ENCODE measurements at regions not wholly inside any gene's neighbourhood (a gene's known extent, or its start where the extent isn't known, plus 50 kb on each side); places are given as distances from the start of the nearest gene placed in this dataset.

- peak overlapping the region; percentile 38 for H2AFZ ChIP-seq (ENCODE audit: low read depth, low read length)
Measured at GRCh38 chr9:675697-676370, 165.7 kb upstream of the DMRT1 start.

More at GRCh38 chr9:675697-676370, 165.7 kb upstream of the DMRT1 start:
- Histone ChIP-seq H3K4me3 (replicated peaks in 1 of 3; ENCODE audit: insufficient read depth in 1 of 3, low read depth in 1 of 3, low read length in 3 of 3) (no peak overlapping the region), H3K9me1 (replicated peaks; ENCODE audit: control insufficient read depth, extremely low read depth, insufficient read depth, low read length) (no peaks in the 10 kb centered on the region), H3K9me3 (replicated peaks; ENCODE audit: control insufficient read depth, insufficient read depth, low read length) (no peaks in the 10 kb centered on the region), H3K36me3 (ENCODE audit: control insufficient read depth in 2 of 2, extremely low read depth in 1 of 2, insufficient read depth in 2 of 2, low read length in 2 of 2) (no peaks in the 10 kb centered on the region), H4K20me1 (replicated peaks; ENCODE audit: control insufficient read depth, extremely low read depth, insufficient read depth, low read length) (no peaks in the 10 kb centered on the region), H3K27ac (ENCODE audit: insufficient read depth, low read depth, low read length) (no peak overlapping the region), H3K9ac (replicated peaks; ENCODE audit: extremely low read depth, insufficient read depth, low read length) (no peak overlapping the region), H3K4me2 (ENCODE audit: insufficient read depth, low read length) (no peak overlapping the region), H3K4me1 (ENCODE audit: control insufficient read depth, extremely low read depth, insufficient read depth, low read length) (peaks cover 23% of the 10 kb centered on the region), H3K79me2 (ENCODE audit: control insufficient read depth, insufficient read depth, low read length) (no peaks in the 10 kb centered on the region), H3K27me3 (ENCODE audit: control insufficient read depth in 2 of 2, insufficient read depth in 2 of 2, low read length in 2 of 2) (no peaks in the 10 kb centered on the region)
- DNase-seq (ENCODE audit: low read depth, low spot score) = no peak
- BruUV-seq (replicated peaks) = no TSS peak
- intact Hi-C loops (cut with micrococcal nuclease) = loop anchor here (2.0 kb wide), 1 partner anchor 125 kb away; no protein-coding TSS in a partner anchor
- no peak for TF ChIP-seq POLR2A (IDR thresholded peaks at IDR 0.05; ENCODE audit: low read depth, low read length)
- TF ChIP-seq JUN (IDR thresholded peaks at IDR 0.05; ENCODE audit: borderline replicate concordance, insufficient read depth, insufficient read length, low read depth) = no peak
- TF ChIP-seq GATA2 (IDR thresholded peaks at IDR 0.05; ENCODE audit: insufficient read depth, insufficient read length, low read depth, low read length) = no peak
- TF ChIP-seq FOS (IDR thresholded peaks at IDR 0.05; ENCODE audit: borderline replicate concordance, insufficient read depth, low read length) = no peak
- TF ChIP-seq MYC (IDR thresholded peaks at IDR 0.05; ENCODE audit: low read depth, low read length) = no peak
- TF ChIP-seq EZH2 (IDR thresholded peaks at IDR 0.05; ENCODE audit: borderline replicate concordance, low read depth, low read length, severe bottlenecking) = no peak
- TF ChIP-seq, protein P1, sequence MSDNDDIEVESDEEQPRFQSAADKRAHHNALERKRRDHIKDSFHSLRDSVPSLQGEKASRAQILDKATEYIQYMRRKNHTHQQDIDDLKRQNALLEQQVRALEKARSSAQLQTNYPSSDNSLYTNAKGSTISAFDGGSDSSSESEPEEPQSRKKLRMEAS (IDR thresholded peaks at IDR 0.05; ENCODE audit: insufficient read depth, insufficient read length) = no peak
- no peak for TF ChIP-seq CTCF (IDR thresholded peaks at IDR 0.05; ENCODE audit: extremely low read depth in 1 of 2, insufficient read depth in 1 of 2, low read depth in 1 of 2, low read length in 2 of 2)
- TF ChIP-seq POLR2AphosphoS5 (IDR thresholded peaks at IDR 0.05; ENCODE audit: insufficient read depth, low read depth, low read length) = no peak
- ChIA-PET POLR2A (no interaction called here), CTCF (no interaction called here)
- FAIRE-seq = no peak
- dilution Hi-C loops (cut with MboI; ENCODE audit: extremely low pct_ligation_motif_present, low sequenced_read_pairs) = no loop called here

Measured in endothelial cell of umbilical vein (primary cell).